Embryonic facial prominence (tissue), 1 donor: ENCODE measurements at regions not wholly inside any gene's neighbourhood (a gene's known extent, or its start where the extent isn't known, plus 50 kb on each side); places are given as distances from the start of the nearest gene placed in this dataset.
"Not testable (repeated sequence)": the region's sequence is repeated elsewhere in the genome, so short reads cannot be mapped to it uniquely, and the experiment has no call there.

Experiments
- DNase-seq: peaks from one replicate; pipeline ENCODE4 v3.0.0-alpha.2; 2016; ENCODE audit errors: extremely low spot score

DNA sequence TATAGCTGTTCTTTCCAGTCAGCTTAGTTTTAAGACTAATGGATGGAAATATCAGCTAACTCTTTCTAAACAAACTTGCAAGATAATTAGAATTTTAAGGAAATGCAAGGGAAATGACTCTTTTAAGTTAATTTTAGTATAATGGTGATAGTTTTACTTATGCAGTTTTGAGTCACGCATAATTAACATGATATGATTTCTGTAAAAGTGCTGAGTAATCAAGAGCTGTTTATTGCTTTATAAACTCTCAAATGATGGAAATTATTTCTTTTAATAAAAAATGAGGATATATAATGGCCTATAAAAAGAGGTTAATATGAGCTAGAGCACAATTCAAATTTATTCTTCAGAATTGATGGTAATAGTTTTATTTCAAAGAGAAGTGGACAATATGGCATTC, 385.9 kb downstream of the GLUD2 start:
- no peak for DNase-seq

DNA sequence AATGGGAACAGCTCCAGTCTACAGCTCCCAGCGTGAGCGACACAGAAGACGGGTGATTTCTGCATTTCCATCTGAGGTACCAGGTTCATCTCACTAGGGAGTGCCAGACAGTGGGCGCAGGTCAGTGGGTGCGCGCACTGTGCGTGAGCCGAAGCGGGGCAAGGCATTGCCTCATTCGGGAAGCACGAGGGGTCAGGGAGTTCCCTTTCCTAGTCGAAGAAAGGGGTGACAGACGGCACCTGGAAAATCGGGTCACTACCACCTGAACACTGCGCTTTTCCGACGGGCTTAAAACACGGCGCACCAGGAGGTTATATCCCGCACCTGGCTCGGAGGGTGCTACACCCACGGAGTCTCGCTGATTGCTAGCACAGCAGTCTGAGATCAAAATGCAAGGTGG, 390.3 kb downstream of the GLUD2 start:
- DNase-seq, result not testable (repeated sequence)

DNA sequence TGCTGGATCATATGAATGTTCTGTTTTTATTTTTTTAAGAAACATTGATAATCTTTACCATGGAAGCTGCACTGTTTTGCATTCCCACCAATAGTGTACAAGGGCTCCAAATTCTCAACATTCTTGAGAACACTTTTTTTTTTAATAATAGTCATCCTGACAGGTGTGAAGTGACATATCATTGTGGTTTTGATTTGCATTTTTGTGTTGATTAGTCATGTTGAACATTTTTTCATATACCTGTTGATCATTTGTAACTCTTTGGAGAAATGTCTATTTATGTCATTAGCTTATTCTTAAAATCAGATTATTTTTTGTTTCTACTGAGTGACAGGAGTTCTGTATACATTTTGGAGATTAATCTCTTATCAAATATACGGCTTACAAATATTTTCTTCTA, 408.5 kb downstream of the GLUD2 start:
- no peak for DNase-seq

DNA sequence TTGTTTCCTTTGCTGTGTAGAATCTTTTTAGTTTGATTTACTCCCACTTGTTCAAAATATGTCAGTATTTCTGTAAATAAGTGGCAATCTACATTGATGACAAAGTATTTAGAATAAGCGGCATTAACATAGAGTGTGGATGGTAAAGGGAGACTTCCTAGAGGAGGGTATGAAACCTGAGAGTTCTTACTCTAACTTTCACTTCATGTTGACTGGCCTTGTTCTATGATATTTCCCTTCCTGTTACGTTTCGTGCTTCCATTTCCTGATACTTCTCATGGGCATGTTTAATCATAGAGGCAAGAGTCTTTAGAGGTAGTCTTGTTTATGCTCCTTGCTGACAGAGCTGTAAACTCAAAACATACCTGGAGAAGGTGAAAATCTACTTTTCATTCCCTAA, 408.9 kb downstream of the GLUD2 start:
- no peak for DNase-seq

DNA sequence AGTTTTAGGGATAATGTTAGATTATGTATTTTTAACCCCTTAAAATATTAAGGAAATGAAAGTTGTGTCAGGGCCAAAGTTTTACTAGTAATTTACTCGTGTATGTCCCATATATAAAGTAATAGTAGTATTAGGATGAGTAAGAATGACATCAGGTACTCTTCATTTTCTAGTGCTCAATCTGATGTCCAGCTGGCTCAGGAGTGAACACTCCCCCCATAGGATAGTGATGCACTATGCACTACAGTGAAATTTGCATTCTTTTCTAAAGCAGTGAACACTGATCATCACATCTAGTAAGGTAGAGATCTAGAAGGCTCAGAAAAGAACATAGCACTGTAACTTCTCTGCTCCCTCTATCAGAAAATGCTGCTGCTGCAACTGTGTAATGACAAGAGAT, 409.7 kb downstream of the GLUD2 start:
- DNase-seq, result no peak

DNA sequence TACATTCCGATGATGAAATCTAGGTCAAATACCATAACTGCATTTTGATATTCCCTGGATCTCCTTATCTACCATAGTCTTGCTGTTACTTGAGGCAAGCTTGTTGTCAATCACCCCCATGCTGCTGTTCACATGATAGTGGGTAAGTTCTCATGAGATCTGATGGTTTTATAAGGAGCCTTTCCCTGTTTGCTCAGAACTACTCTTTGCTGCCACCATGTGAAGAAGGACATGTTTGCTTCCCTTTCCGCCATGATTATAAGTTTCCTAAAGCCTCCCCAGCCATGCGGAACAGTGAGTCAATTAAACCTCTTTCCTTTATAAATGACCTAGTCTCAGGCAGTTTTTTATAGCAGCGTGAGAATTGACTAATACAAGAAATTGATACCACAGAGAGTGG, 432.0 kb downstream of the GLUD2 start:
- DNase-seq, result no peak

DNA sequence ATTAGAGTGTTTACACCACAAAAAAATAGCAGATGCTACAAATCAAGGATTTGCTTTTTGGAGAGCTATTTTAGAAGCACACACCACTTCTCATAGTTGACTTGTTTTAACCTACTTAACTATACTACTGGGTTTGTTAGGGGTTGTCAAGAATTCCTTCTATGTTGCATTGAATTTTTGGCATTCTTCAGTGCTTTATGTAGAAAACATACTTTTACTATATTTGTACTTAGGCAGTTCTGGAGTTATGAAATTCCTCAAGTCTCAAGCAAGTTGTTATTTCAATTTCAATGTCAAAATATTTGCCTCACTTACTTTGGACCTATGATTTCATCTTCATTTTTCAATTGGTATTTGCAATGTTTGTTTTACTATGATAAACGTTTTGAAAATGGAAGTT, 449.6 kb downstream of the GLUD2 start:
- no peak for DNase-seq

DNA sequence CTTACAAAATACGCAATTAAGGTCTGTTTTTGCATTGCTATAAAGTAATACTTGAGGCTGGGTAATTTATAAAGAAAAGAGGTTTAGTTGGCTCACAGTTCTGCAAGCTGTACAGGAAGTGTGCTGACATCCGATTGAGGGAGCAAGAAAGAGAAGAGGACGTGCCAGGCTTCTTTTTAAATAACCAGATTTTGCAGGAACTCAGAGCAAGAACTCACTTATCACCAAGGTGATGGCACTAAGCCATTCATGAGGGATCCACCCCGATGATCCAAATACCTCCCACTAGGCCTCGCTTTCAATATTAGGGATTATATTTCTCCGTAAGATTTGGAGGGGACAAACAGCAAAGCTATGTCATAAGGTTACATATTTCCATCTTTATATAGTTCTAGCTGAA, 456.7 kb downstream of the GLUD2 start:
- DNase-seq, result no peak

DNA sequence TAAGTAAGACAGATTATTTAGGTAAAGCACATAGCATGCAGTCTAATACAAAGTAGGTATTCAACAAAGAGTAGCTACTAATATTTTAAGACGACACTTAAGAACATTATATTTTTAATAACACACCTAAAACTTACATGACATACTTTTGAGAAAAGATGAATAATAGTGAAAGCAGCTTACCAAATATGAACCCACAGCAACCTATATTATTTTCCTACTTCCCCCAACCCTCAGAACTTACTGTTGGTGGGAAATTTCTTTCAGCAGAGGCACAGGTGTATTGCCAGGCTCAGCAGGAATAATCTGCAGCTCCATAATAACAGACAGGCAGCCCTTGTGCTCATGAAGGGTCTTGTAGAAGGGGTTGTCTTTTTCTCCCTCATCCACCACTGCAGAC, 498.9 kb downstream of the GLUD2 start:
- no peak for DNase-seq

DNA sequence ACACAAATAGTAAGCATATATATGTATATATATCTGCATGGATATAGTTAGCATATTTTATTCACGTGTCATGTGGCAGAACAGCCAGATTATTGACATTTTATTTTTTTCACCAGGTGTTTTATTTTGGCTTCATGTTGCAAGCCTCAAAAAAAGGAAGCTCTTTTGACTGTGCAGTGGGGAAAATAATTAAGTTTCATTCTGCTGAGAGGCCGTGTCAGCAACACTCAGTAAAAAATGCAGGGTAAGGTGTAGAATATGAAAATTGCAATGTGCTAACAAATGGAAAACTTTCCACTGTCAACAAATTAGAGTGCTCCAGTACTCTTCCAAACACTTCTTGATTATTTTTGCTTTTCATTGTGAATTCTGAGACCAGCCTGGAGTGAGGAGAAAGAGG, 511.5 kb downstream of the GLUD2 start:
- no peak for DNase-seq

DNA sequence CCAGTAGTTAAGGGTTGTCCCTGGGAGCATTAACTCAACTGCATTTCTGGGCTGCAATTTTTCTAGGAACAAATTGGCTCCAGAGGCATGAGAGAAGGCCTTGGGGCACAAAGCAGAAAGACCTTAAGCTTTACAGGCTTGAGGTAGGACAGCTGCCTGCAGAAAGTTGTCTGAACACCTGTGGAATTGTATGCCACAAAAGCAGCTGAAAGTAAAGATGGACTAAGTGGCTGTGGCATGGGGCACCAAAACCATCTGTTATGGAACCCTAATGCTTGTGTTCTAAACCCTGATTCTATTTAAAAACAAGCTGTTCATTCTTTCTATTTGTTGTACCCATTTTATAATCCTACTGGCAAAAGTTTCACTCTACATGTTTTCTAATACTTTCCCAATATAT, 515.2 kb downstream of the GLUD2 start:
- DNase-seq, result no peak

DNA sequence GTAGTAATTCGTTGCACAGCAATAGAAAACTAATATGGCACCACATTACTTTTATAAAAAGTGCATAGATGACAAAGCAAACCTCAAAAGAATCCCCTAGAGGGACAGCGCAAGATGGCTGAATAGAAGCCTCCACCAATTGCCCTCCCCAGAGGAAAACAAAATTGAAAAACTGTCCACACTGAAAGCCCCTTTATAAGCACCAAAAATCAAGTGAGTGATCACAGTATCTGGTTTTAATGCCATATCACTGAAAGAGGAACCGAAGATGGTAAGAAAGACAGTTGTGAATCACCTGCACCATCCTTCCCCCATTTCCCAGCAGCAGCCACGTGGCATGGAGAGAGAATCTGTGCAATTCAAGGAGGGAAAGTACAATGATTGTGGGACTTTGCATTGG, 522.2 kb downstream of the GLUD2 start:
- DNase-seq, result no peak

DNA sequence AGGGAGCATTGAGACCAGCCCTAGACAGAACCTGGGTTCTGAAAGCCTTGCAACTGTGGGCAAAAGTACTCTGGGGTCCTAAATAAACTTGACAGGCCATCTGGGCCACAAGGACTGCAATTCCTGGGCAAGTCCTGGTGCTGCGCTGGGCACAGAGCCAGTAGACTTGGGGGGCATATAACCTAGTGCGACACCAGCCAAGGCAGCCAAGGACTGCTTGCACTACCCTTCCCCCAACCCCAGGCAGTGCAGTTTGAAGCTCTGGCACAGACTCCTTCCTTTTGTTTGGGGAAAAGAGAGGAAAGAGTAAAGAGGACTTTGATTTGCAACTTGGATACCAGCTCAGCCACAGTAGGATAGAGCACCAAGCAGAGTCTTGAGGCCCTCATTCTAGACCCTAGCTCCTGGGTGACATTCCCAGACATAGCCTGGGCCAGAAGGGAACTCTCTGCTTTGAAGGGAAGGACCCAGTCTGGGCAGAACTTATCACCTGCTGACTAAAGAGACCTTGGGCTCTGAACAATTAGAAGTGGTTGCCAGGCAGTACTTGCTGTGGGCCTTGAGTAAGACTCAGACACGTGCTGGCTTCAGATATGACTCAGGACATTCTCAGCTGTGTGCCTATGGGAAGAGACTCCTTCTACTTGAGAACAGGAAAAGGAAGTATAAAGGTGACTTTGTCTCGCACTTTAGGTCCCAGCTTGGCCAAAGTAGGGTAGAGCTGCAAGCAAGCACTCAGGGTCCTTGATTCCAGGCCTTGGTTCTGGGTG, 522.8 kb downstream of the GLUD2 start:
- DNase-seq, result no peak

DNA sequence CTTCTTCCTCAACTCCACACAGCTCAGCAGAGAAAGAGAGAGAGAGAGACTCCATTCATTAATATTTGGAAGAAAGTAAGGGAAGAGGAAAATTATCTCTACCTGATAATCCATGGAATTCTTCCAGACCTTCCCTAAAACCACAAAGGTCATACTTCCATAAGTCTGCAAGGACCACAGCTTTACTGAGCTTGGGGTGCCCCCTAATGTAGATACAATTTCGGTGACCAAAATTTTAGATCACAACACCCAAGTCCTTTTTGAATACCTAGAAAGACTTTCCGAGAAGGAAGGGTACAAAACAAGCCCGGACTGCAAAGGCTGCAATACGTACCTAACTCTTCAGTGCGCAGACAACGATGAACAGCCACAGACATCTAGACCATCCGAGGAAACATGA, 523.9 kb downstream of the GLUD2 start:
- no peak for DNase-seq

DNA sequence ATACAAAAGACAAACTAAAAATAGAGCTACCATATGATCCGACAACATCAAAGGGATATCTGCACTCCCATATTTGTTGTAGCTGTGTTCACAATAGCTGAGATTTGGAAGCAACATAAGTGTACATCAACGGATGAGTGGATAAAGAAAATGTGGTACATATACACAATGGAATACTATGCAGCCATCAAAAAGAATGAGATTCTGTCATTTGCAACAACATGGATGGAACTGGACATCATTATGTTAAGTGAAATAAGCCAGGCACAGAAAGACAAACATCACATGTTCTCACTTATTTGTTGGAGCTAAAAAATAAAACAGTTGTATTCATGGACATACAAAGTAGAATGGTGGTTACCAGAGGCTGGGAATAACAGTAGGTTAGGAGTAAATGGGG, 527.0 kb downstream of the GLUD2 start:
- not testable (repeated sequence) for DNase-seq

DNA sequence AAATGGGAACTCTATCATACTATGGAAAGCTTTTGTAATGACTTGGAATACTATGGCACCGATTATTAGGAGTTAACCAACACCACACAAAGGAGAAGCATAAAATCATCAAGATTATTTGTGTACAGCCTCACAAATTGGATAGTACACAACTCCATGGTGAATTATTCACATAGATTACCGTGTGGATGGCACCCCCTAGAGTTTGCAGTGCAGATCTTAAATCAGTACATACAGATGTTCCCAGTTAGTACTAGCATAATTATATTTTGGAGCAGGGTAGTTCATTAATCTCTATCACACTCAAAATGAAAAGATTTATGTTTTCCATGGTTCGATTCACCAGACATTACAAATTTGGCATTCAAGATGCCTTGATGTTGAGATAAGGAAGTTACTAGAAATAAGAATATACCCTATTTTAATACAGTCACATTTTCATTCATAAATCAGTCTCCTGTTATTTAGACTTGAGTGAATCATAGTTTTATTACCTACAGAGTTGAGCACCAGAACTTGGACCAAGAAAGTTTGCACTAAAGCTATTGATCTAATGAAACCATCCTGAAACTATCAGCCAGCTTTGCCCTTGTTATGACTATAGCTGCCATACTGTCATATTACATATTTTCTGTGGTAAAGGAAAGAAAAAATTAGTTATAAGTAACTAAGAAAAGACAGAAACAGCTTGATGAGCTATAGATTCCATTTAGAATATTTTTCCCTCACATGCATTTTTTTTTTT, 531.8 kb downstream of the GLUD2 start:
- no peak for DNase-seq

DNA sequence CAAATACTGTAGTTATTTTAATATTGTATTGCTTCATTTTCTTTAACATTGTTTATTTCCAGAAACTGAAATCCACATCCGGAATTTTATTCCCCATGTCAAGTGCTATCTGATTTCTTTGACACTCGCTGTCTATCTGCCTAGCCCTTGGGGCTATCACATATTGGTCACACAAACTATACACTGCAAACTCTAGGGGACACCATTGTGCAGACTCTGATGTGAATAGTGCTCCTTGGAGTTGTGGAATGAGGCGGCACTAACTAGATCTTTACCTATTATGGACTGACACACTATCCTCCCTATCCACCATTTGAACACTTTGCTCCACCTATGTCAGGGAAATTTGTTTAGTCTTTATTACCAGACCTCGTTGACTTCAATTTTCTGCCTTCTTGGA, 534.5 kb downstream of the GLUD2 start:
- no peak for DNase-seq

DNA sequence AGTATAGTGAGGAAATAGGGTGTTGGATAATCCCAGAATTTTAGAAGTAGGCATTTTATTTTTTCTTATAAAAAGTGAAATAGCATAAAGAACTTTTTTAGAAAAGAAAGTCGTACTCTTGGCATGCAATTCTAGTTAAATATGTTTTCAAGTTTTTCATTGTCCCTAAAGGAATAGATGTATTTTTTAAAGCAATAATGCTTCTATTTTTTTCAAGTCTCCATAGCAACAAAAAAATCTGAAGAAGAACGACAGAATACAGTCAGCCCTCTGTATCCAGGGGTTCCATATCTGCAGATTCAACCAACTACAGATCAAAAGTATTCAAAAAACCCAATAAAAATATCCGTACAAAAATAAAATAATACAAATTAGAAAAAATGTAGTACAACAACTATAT, 538.2 kb downstream of the GLUD2 start:
- DNase-seq, result no peak

DNA sequence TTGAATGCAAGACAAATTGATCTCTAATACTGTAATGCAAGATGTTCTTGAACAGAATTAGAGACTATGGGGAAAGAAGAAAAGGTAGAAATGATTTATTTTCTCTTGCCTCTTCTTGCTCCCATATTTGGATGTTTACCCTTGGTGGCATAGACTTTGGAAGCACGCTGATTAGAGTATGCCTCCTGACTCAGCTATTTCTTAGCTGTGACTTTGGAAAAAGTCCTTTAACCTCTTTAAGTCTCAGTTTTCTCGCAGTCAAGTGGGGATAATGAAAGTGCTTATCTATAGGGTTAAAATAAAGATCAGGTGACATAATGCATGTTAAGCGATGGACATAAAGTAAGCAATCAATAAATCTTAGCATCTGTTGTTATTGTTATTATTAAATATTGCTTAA, 545.5 kb downstream of the GLUD2 start:
- DNase-seq, result no peak

DNA sequence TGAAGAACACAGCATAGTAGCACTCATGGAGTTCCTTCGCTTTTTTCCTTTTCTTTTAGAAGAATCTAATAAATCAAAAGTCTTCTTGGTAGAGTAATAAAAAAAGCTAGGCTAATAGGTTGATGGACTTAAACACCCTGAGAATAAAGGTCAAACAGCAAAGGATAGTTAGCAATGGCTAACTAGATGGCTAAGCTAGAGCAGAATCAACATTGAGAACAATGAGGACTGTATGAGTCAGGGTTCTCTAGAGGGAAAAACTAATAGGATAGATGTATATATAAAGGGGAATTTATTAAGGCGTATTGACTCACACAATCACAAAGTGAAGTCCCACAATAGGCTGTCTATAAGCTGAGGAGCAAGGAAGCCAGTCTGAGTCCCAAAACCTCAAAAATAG, 550.9 kb downstream of the GLUD2 start:
- DNase-seq, result no peak

DNA sequence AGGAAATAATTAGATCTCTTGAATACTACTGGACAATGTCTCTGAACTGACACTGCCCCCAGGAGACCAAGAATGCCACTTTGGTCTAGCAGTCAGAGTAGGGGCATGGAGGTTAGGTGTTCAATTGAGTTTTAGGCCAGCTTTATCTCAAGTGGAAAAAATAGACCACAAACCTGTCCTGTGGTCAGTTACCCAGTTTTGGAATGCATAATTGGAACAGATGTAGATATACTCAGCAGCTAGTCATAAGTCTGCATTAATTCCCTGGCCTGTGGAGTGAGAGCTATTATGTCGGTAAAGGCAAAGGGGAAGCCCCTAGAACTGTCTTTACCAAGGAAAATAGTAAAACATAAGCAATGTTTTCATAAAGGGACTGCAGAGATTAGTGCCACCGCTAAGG, 587.7 kb downstream of the GLUD2 start:
- no peak for DNase-seq

DNA sequence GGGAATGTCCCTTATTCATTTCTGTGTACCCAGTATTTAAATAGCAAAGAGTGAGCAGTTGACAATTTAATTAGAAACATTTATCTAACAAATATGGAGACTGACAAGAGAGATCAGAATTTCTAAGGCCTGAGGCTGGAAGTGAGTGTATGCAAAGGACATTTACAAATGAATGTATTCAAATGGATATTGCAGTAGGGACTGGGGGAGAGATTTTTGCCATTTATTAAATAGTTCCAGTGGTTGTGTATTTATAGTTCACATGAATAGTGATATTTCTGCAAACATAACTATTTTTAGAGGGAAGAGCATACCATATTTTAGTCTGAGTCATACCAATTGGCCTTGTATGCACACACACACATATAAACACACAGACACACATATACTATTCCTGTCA, 592.4 kb downstream of the GLUD2 start:
- no peak for DNase-seq

DNA sequence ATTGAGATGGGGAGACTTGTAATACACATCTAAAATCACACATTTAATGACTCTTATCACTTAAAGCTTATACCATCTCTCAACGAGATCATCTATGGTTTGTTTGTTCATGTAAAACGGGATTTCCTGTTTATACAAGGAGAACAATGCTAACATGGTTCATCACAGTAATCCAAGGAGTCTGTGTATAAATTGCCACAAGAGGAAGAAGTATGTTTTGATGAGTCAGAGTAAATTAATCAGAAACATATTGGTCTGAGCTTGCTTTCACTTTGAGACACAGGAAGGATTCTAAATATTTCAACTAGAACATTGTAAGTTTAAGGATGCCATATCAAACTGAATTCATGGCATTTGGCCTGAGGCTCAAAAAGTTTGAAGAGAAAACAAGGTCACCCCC, 594.1 kb downstream of the GLUD2 start:
- no peak for DNase-seq

DNA sequence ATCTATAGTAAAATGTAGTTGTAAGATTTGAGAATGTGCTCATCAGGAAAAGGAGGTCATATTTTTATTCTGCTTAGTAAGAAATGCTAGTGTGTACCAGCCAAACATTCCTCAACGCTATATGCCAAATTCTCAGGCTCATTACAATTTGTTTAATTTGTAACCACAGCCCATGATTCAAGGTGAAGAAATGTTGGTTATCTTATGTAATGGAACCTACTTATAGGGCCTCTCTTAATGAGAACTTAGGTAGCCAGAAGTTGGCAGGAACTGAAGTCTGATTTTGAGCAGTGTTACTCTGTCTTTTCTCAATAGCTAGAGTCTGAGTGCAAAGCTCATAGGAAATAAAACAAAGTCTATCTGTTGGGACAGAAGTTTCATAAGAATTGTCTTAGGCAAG, 595.0 kb downstream of the GLUD2 start:
- no peak for DNase-seq
